DND-41 (cell line): ENCODE measurements at regions not wholly inside any gene's neighbourhood (a gene's known extent, or its start where the extent isn't known, plus 50 kb on each side); places are given as distances from the start of the nearest gene placed in this dataset.

Source experiments
- ATAC-seq: fragments of 200-7000 bp; cut with Tn5 transposase; 3 replicates; pipeline ENCODE4 v1.9.1; 2021; ENCODE audit warnings: low read depth; ENCODE audit not compliant: insufficient read depth
- DNase-seq: peaks from one replicate; pipeline ENCODE4 v3.0.0-alpha.2; 2020
- H2AFZ ChIP-seq: 2 replicates; pipeline ENCODE4 v1.6.0; 2012; ENCODE audit warnings: low read depth, low read length
- H3K27ac ChIP-seq: 2 replicates; pipeline ENCODE4 v1.5.1; 2012; ENCODE audit warnings: low read length, inconsistent platforms
- H3K27me3 ChIP-seq: fragments of 200-600 bp; sonication (generic); 2 replicates; pipeline ENCODE4 v1.6.0; 2012; ENCODE audit warnings: low read length, mild to moderate bottlenecking, inconsistent platforms; ENCODE audit not compliant: insufficient read depth, poor library complexity
- H3K36me3 ChIP-seq: 2 replicates; pipeline ENCODE4 v1.5.1; 2012; ENCODE audit warnings: low read length, inconsistent platforms; ENCODE audit not compliant: insufficient read depth
- H3K4me1 ChIP-seq: 2 replicates; pipeline ENCODE4 v1.5.1; 2012; ENCODE audit warnings: mild to moderate bottlenecking, low read length; ENCODE audit not compliant: insufficient read depth
- H3K4me2 ChIP-seq: 2 replicates; pipeline ENCODE4 v1.6.0; 2012; ENCODE audit warnings: mild to moderate bottlenecking, moderate library complexity, low read length, inconsistent platforms; ENCODE audit not compliant: insufficient read depth
- H3K4me3 ChIP-seq, 2 experiments: fragments of 200-600 bp in 1 of 2; shearing (Covaris generic) in 1 of 2; 2 replicates each; pipeline ENCODE4 v1.5.1; 2012 to 2016; ENCODE audit warnings: inconsistent platforms in 2 of 2, low read length in 2 of 2, mild to moderate bottlenecking in 2 of 2, low read depth in 1 of 2, moderate library complexity in 1 of 2
- H3K79me2 ChIP-seq: 2 replicates; pipeline ENCODE4 v1.6.0; 2012; ENCODE audit warnings: low read length, inconsistent platforms; ENCODE audit not compliant: insufficient read depth
- H3K9ac ChIP-seq: 2 replicates; pipeline ENCODE4 v1.6.0; 2012; ENCODE audit warnings: low read depth, mild to moderate bottlenecking, inconsistent platforms, low read length, moderate library complexity
- H3K9me3 ChIP-seq: 2 replicates; pipeline ENCODE4 v1.5.1; 2012; ENCODE audit warnings: low read length, moderate library complexity, mild to moderate bottlenecking, inconsistent platforms; ENCODE audit not compliant: insufficient read depth, severe bottlenecking
- H4K20me1 ChIP-seq: 2 replicates; pipeline ENCODE4 v1.6.0; 2012; ENCODE audit warnings: low read length; ENCODE audit not compliant: insufficient read depth
- CTCF ChIP-seq: IDR thresholded peaks from 2 replicates; pipeline ENCODE4 v1.5.1; 2012; ENCODE audit warnings: borderline replicate concordance, low read length, moderate library complexity, mild to moderate bottlenecking; ENCODE audit not compliant: poor library complexity, severe bottlenecking; ENCODE audit errors: extremely low read depth
- EZH2 ChIP-seq: IDR thresholded peaks from 3 replicates; pipeline ENCODE4 v1.6.1; 2012; ENCODE audit warnings: borderline replicate concordance, low read depth, mild to moderate bottlenecking, moderate library complexity, low read length, inconsistent platforms; ENCODE audit not compliant: severe bottlenecking

- Histone ChIP-seq H3K36me3 (no peaks in the 10 kb centered on the region), H2AFZ (no peak overlapping the region), H3K4me1 (no peaks in the 10 kb centered on the region), H3K27me3 (no peaks in the 10 kb centered on the region), H3K27ac (no peak overlapping the region), H3K9me3 (no peaks in the 10 kb centered on the region), H3K4me2 (no peak overlapping the region), H4K20me1 (no peaks in the 10 kb centered on the region), H3K4me3 (no peak overlapping the region), H3K9ac (no peak overlapping the region), H3K79me2 (no peaks in the 10 kb centered on the region)
- DNase-seq (no peak), ATAC-seq (no peak)
- no peak for TF ChIP-seq CTCF
- TF ChIP-seq EZH2: no peak
Observed at GRCh38 chr12:43148691-43149090, 403.3 kb downstream of the ADAMTS20 start.

GRCh38 chr12:43147878-43148277 lies 404.1 kb downstream of the ADAMTS20 start:
- no peak overlapping the region for H3K4me3 ChIP-seq
- H3K36me3 ChIP-seq: no peaks in the 10 kb centered on the region
- no peaks in the 10 kb centered on the region for H3K4me1 ChIP-seq
- H3K9me3 ChIP-seq: no peaks in the 10 kb centered on the region
- TF ChIP-seq CTCF (no peak), EZH2 (no peak)
- no peak overlapping the region for H3K4me2 ChIP-seq
- DNase-seq: no peak
- no peak overlapping the region for H3K27ac ChIP-seq
- no peak for ATAC-seq
- no peaks in the 10 kb centered on the region for H3K79me2 ChIP-seq
- H2AFZ ChIP-seq: no peak overlapping the region
- H3K9ac ChIP-seq: no peak overlapping the region
- no peaks in the 10 kb centered on the region for H3K27me3 ChIP-seq
- H4K20me1 ChIP-seq: no peaks in the 10 kb centered on the region

- Histone ChIP-seq H4K20me1 (no peaks in the 10 kb centered on the region), H3K9ac (no peak overlapping the region), H3K36me3 (no peaks in the 10 kb centered on the region), H3K4me1 (no peaks in the 10 kb centered on the region), H3K4me2 (no peak overlapping the region), H2AFZ (no peak overlapping the region), H3K4me3 (no peak overlapping the region), H3K9me3 (no peaks in the 10 kb centered on the region), H3K79me2 (no peaks in the 10 kb centered on the region), H3K27me3 (no peaks in the 10 kb centered on the region), H3K27ac (no peak overlapping the region)
- ATAC-seq (no peak), DNase-seq (no peak)
- TF ChIP-seq CTCF (no peak), EZH2 (no peak)
Observed at GRCh38 chr12:43145481-43145880, 406.5 kb downstream of the ADAMTS20 start.

- no peak overlapping the region for H2AFZ ChIP-seq
- no peaks in the 10 kb centered on the region for H4K20me1 ChIP-seq
- no peaks in the 10 kb centered on the region for H3K27me3 ChIP-seq
- H3K27ac ChIP-seq: no peak overlapping the region
- no peak overlapping the region for H3K9ac ChIP-seq
- no peaks in the 10 kb centered on the region for H3K79me2 ChIP-seq
- H3K4me2 ChIP-seq: no peak overlapping the region
- ATAC-seq (no peak), DNase-seq (no peak)
- no peaks in the 10 kb centered on the region for H3K4me1 ChIP-seq
- no peaks in the 10 kb centered on the region for H3K36me3 ChIP-seq
- no peak overlapping the region for H3K4me3 ChIP-seq
- H3K9me3 ChIP-seq: no peaks in the 10 kb centered on the region
- TF ChIP-seq CTCF (no peak), EZH2 (no peak)
Observed at GRCh38 chr12:43143278-43143677, 408.7 kb downstream of the ADAMTS20 start.
